H1 (cell line): ENCODE measurements at regions not wholly inside any gene's neighbourhood (a gene's known extent, or its start where the extent isn't known, plus 50 kb on each side); places are given as distances from the start of the nearest gene placed in this dataset.

Source experiments
- CTCF ChIA-PET: fragments of 300-600 bp; sonication (Branson Sonifier 250); formaldehyde crosslinking; loops from one replicate; lab custom pipeline; 2021; ENCODE audit not compliant: partially characterized antibody; lab: Charles Lee
- POLR2A ChIA-PET: fragments of 300-600 bp; sonication (Branson Sonifier 250); formaldehyde crosslinking; loops from one replicate; lab custom pipeline; 2021; ENCODE audit warnings: inconsistent platforms; ENCODE audit not compliant: partially characterized antibody; lab: Charles Lee
- DNase-seq, 2 experiments: peaks; one replicate each; pipeline versions ENCODE4 v3.0.0 to v3.0.0-alpha.2; 2010 to 2022; ENCODE audit warnings: low spot score in 2 of 2, low read depth in 1 of 2, mixed read lengths in 1 of 2
- FAIRE-seq: peaks from 2 replicates; lab custom pipeline; 2011; peaks lifted over from hg19 to GRCh38; lab: Jason Lieb, UNC
- H2AFZ ChIP-seq: 2 replicates; pipeline ENCODE4 v1.8.1; 2012; ENCODE audit warnings: low read length, inconsistent platforms
- H2AK5ac ChIP-seq: 2 replicates; pipeline ENCODE4 v1.6.1; 2013; ENCODE audit warnings: low read depth, low read length
- H2BK120ac ChIP-seq: replicated peaks from 2 replicates; pipeline ENCODE3; 2013; ENCODE audit warnings: low read depth, low read length, inconsistent platforms
- H2BK12ac ChIP-seq: 2 replicates; pipeline ENCODE4 v1.6.1; 2013; ENCODE audit warnings: low read depth, low read length
- H2BK15ac ChIP-seq: 2 replicates; pipeline ENCODE4 v1.6.1; 2013; ENCODE audit warnings: low read length
- H2BK20ac ChIP-seq: 2 replicates; pipeline ENCODE4 v1.6.1; 2013; ENCODE audit warnings: low read length
- H2BK5ac ChIP-seq: 2 replicates; pipeline ENCODE4 v1.6.1; 2013; ENCODE audit warnings: low read depth, low read length
- H3K14ac ChIP-seq: 2 replicates; pipeline ENCODE4 v1.6.1; 2013; ENCODE audit warnings: inconsistent platforms; ENCODE audit not compliant: insufficient read length
- H3K18ac ChIP-seq: 2 replicates; pipeline ENCODE4 v1.6.1; 2013; ENCODE audit warnings: low read length; ENCODE audit errors: extremely low read depth
- H3K23ac ChIP-seq: 2 replicates; pipeline ENCODE4 v1.6.1; 2013; ENCODE audit warnings: inconsistent platforms; ENCODE audit not compliant: insufficient read length
- H3K23me2 ChIP-seq: 2 replicates; pipeline ENCODE4 v1.6.1; 2013; ENCODE audit warnings: low read depth, low read length
- H3K27ac ChIP-seq: 2 replicates; pipeline ENCODE4 v1.6.1; 2011; ENCODE audit warnings: low read depth, low read length, inconsistent platforms
- H3K27me3 ChIP-seq, 4 experiments: replicated peaks in 1 of 4; 1 replicate in 1 of 4; 2 replicates in 3 of 4; pipeline versions ENCODE4 v1.6.1 to v1.8.1; 2011 to 2013; ENCODE audit warnings: low read length in 3 of 4, mild to moderate bottlenecking in 3 of 4, inconsistent platforms in 2 of 4, mixed read lengths in 2 of 4, moderate library complexity in 1 of 4; ENCODE audit not compliant: control insufficient read depth in 3 of 4, insufficient read depth in 3 of 4; ENCODE audit errors: extremely low read depth in 1 of 4
- H3K36me3 ChIP-seq, 4 experiments: 2 replicates each; pipeline versions ENCODE4 v1.6.1 to v1.8.1; 2011 to 2013; ENCODE audit warnings: mild to moderate bottlenecking in 4 of 4, low read length in 3 of 4, moderate library complexity in 2 of 4, control low read depth in 1 of 4, inconsistent platforms in 1 of 4; ENCODE audit not compliant: insufficient read depth in 4 of 4, control insufficient read depth in 2 of 4
- H3K4ac ChIP-seq: replicated peaks from 2 replicates; pipeline ENCODE3; 2013; ENCODE audit warnings: low read length, low read depth, mixed read lengths, inconsistent platforms; ENCODE audit not compliant: insufficient read length
- H3K4me1 ChIP-seq, 4 experiments: replicated peaks in 1 of 4; 1 replicate in 1 of 4; 2 replicates in 3 of 4; pipeline versions ENCODE4 v1.6.1 to v1.8.1; 2011 to 2013; ENCODE audit warnings: low read length in 3 of 4, inconsistent platforms in 2 of 4, mixed read lengths in 1 of 4; ENCODE audit not compliant: insufficient read depth in 4 of 4, control insufficient read depth in 3 of 4
- H3K4me2 ChIP-seq, 2 experiments: 2 replicates each; pipeline versions ENCODE4 v1.6.1 to v1.8.1; 2011 to 2013; ENCODE audit warnings: low read depth in 2 of 2, low read length in 2 of 2, control low read depth in 1 of 2, inconsistent platforms in 1 of 2, mild to moderate bottlenecking in 1 of 2; ENCODE audit not compliant: insufficient read depth in 1 of 2
- H3K4me3 ChIP-seq, 4 experiments: fragments of 200-600, 300-600 bp in 1 of 4; sonication (generic), shearing (Covaris generic), sonication (Bioruptor Twin) in 1 of 4; 2 replicates each; pipeline versions ENCODE4 v1.5.1 to v1.8.1; 2011 to 2016; ENCODE audit warnings: low read length in 4 of 4, low read depth in 3 of 4, control low read depth in 2 of 4, inconsistent platforms in 2 of 4, mild to moderate bottlenecking in 2 of 4, mixed read lengths in 1 of 4, moderate library complexity in 1 of 4; ENCODE audit not compliant: insufficient read depth in 2 of 4; ENCODE audit errors: extremely low read depth in 1 of 4
- H3K56ac ChIP-seq: replicated peaks from 2 replicates; pipeline ENCODE3; 2013; ENCODE audit warnings: low read depth, mild to moderate bottlenecking, mixed read lengths, low read length, inconsistent platforms; ENCODE audit not compliant: insufficient read length
- H3K79me1 ChIP-seq: 2 replicates; pipeline ENCODE4 v1.6.1; 2013; ENCODE audit warnings: low read depth, low read length, control low read depth
- H3K79me2 ChIP-seq, 2 experiments: 2 replicates each; pipeline versions ENCODE4 v1.6.1 to v1.8.1; 2012 to 2013; ENCODE audit warnings: low read length in 2 of 2, mild to moderate bottlenecking in 2 of 2, inconsistent platforms in 1 of 2; ENCODE audit not compliant: insufficient read depth in 2 of 2, control insufficient read depth in 1 of 2
- H3K9ac ChIP-seq, 4 experiments: replicated peaks in 1 of 4; 1 replicate in 1 of 4; 2 replicates in 3 of 4; pipeline versions ENCODE4 v1.6.1 to v1.8.1; 2011 to 2013; ENCODE audit warnings: low read depth in 3 of 4, low read length in 3 of 4, control low read depth in 2 of 4, mild to moderate bottlenecking in 2 of 4, moderate library complexity in 2 of 4, inconsistent platforms in 1 of 4; ENCODE audit errors: extremely low read depth in 1 of 4
- H3K9me3 ChIP-seq, 2 experiments: 2 replicates each; pipeline versions ENCODE4 v1.6.1 to v1.8.1; 2012 to 2013; ENCODE audit warnings: mild to moderate bottlenecking in 2 of 2, moderate library complexity in 2 of 2, control low read depth in 1 of 2, inconsistent platforms in 1 of 2, low read depth in 1 of 2, low read length in 1 of 2, mixed read lengths in 1 of 2; ENCODE audit not compliant: insufficient read depth in 2 of 2
- H4K20me1 ChIP-seq, 2 experiments: replicated peaks in 1 of 2; 2 replicates each; pipeline versions ENCODE3 to v1.8.1; 2011 to 2013; ENCODE audit warnings: inconsistent platforms in 2 of 2, low read length in 2 of 2, mild to moderate bottlenecking in 1 of 2; ENCODE audit not compliant: insufficient read depth in 2 of 2, control insufficient read depth in 1 of 2
- H4K5ac ChIP-seq: 2 replicates; pipeline ENCODE4 v1.6.1; 2013; ENCODE audit warnings: low read length, low read depth, mixed read lengths, inconsistent platforms; ENCODE audit not compliant: insufficient read length
- H4K8ac ChIP-seq: 2 replicates; pipeline ENCODE4 v1.8.0; 2013; ENCODE audit warnings: mild to moderate bottlenecking, moderate library complexity, low read length, inconsistent platforms; ENCODE audit not compliant: insufficient read depth; ENCODE audit errors: extremely low read depth
- H4K91ac ChIP-seq: replicated peaks from 2 replicates; pipeline ENCODE3; 2013; ENCODE audit warnings: low read length, mixed read lengths, inconsistent platforms; ENCODE audit not compliant: insufficient read length
- CREB1 ChIP-seq: IDR thresholded peaks from 2 replicates; pipeline ENCODE4 v1.6.1; 2012; ENCODE audit warnings: inconsistent platforms
- EP300 ChIP-seq, 2 experiments: IDR thresholded peaks; 1 replicate in 1 of 2; 2 replicates in 1 of 2; pipeline ENCODE4 v1.6.1; 2011 to 2012; ENCODE audit warnings: low read depth in 2 of 2, low read length in 2 of 2, mild to moderate bottlenecking in 2 of 2, borderline replicate concordance in 1 of 2, inconsistent platforms in 1 of 2, moderate library complexity in 1 of 2
- HDAC2 ChIP-seq, 2 experiments: fragments of 300-600 bp in 1 of 2; sonication (generic) in 1 of 2; IDR thresholded peaks; 2 replicates each; pipeline ENCODE4 v1.6.1; 2011 to 2012; ENCODE audit warnings: low read depth in 2 of 2, low read length in 2 of 2, mild to moderate bottlenecking in 2 of 2, moderate library complexity in 2 of 2, borderline replicate concordance in 1 of 2, inconsistent platforms in 1 of 2
- MAFK ChIP-seq: IDR thresholded peaks from 2 replicates; pipeline ENCODE4 v1.6.1; 2012; ENCODE audit warnings: low read depth, mild to moderate bottlenecking, improper control_type of control experiment, low read length
- SP2 ChIP-seq: IDR thresholded peaks from 2 replicates; pipeline ENCODE4 v1.6.1; 2012; ENCODE audit warnings: mild to moderate bottlenecking, low read length, inconsistent platforms
- SUZ12 ChIP-seq: fragments of 200-600 bp; sonication (generic); IDR thresholded peaks from 2 replicates; pipeline ENCODE4 v1.6.1; 2012; ENCODE audit warnings: mild to moderate bottlenecking, inconsistent platforms, low read length, moderate library complexity, mixed read lengths
- TAF7 ChIP-seq: optimal IDR thresholded peaks from 2 replicates; pipeline ENCODE3; 2011; ENCODE audit warnings: low read depth, mild to moderate bottlenecking, inconsistent platforms, low read length, moderate library complexity, borderline replicate concordance
- WGBS, 2 experiments: shearing (Covaris generic) in 1 of 2; methylation state at CpG; one replicate each; pipeline versions ENCODE4 v1.1.6 to v1.1.7; 2013 to 2015; ENCODE audit warnings: low lambda C conversion rate in 2 of 2, mixed read lengths in 2 of 2, inconsistent platforms in 1 of 2, low coverage in 1 of 2, missing lambda C conversion rate in 1 of 2; ENCODE audit not compliant: insufficient replicate concordance in 2 of 2, insufficient coverage in 1 of 2, insufficient read length in 1 of 2; ENCODE audit errors: extremely low coverage in 1 of 2, missing lambda C conversion rate in 1 of 2; 5-methylcytosine and 5-hydroxymethylcytosine counted together
- TF ChIP-seq, protein P1 (sequence below): IDR thresholded peaks from 2 replicates; pipeline ENCODE4 v1.6.1; 2012; ENCODE audit warnings: inconsistent platforms
- TF ChIP-seq, protein P2 (sequence below): IDR thresholded peaks from 2 replicates; pipeline ENCODE4 v1.6.1; 2011; ENCODE audit warnings: low read depth, mild to moderate bottlenecking, low read length; ENCODE audit not compliant: insufficient read depth
- TF ChIP-seq, protein P3 (sequence below): IDR thresholded peaks from 2 replicates; pipeline ENCODE4 v1.6.1; 2012; ENCODE audit warnings: low read length, inconsistent platforms
- TF ChIP-seq, protein P4 (sequence below): IDR thresholded peaks from 2 replicates; pipeline ENCODE4 v1.6.1; 2011; ENCODE audit warnings: low read length, improper control_type of control experiment

DNA sequence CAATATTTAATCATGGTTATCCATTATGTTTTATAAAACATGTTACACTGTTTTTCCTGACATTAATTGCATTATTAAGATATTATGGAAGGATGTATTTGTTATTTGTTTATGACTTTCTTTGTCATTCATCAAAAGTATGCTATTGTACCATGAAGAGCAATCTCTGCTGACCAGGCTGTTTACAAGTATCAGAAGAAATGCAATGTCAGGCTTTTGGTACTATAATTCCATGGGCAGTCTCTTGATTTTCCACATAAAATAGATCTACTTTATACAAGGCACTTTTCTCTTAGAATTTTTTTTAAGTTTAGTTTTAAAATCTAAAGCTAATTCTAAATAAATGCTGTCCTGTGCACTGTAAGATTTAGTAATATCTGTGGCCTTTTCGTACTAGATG is 196.6 kb downstream of the COX7C start:
- H3K4ac ChIP-seq = no peak overlapping the region
- no peaks in the 10 kb centered on the region for H4K20me1 ChIP-seq
- no peak overlapping the region for H4K91ac ChIP-seq
- H2BK15ac ChIP-seq = no peak overlapping the region
- no peaks in the 10 kb centered on the region for H3K4me1 ChIP-seq
- no peak overlapping the region for H3K9ac ChIP-seq
- H2BK120ac ChIP-seq = no peak overlapping the region
- no peak overlapping the region for H3K4me3 ChIP-seq
- POLR2A ChIA-PET = no interaction called here
- H2AK5ac ChIP-seq = no peak overlapping the region
- H3K9me3 ChIP-seq = no peaks in the 10 kb centered on the region
- no peak overlapping the region for H3K23ac ChIP-seq
- H3K79me1 ChIP-seq = no peaks in the 10 kb centered on the region
- no peak overlapping the region for H2BK20ac ChIP-seq
- no peak overlapping the region for H3K4me2 ChIP-seq
- H4K8ac ChIP-seq = no peak overlapping the region
- FAIRE-seq (no peak), DNase-seq (no peak)
- H3K14ac ChIP-seq = no peak overlapping the region
- no peak overlapping the region for H2BK5ac ChIP-seq
- no peak overlapping the region for H3K56ac ChIP-seq
- H4K5ac ChIP-seq = no peak overlapping the region
- H3K79me2 ChIP-seq = no peaks in the 10 kb centered on the region
- CTCF ChIA-PET = no interaction called here
- WGBS, 2 experiments = 91% methylated on average over 1 of the region's 1 CpG; no CpG with 5 or more reads in 1 of the 2 experiments
- H3K23me2 ChIP-seq = no peaks in the 10 kb centered on the region
- H2BK12ac ChIP-seq = no peak overlapping the region
- no peak overlapping the region for H3K27ac ChIP-seq
- H3K36me3 ChIP-seq = no peaks in the 10 kb centered on the region
- no peak overlapping the region for H3K18ac ChIP-seq
- no peaks in the 10 kb centered on the region for H3K27me3 ChIP-seq
- no peak overlapping the region for H2AFZ ChIP-seq
- TF ChIP-seq, protein P1, sequence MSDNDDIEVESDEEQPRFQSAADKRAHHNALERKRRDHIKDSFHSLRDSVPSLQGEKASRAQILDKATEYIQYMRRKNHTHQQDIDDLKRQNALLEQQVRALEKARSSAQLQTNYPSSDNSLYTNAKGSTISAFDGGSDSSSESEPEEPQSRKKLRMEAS = no peak
- TF ChIP-seq HDAC2 (IDR thresholded peaks at IDR 0.05; ENCODE audit: borderline replicate concordance in 1 of 2, low read depth in 2 of 2, low read length in 2 of 2) = no peak
- no peak for TF ChIP-seq SUZ12
- TF ChIP-seq SP2 = no peak
- TF ChIP-seq, protein P2, sequence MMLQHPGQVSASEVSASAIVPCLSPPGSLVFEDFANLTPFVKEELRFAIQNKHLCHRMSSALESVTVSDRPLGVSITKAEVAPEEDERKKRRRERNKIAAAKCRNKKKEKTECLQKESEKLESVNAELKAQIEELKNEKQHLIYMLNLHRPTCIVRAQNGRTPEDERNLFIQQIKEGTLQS = no peak
- no peak for TF ChIP-seq MAFK
- TF ChIP-seq, protein P3, sequence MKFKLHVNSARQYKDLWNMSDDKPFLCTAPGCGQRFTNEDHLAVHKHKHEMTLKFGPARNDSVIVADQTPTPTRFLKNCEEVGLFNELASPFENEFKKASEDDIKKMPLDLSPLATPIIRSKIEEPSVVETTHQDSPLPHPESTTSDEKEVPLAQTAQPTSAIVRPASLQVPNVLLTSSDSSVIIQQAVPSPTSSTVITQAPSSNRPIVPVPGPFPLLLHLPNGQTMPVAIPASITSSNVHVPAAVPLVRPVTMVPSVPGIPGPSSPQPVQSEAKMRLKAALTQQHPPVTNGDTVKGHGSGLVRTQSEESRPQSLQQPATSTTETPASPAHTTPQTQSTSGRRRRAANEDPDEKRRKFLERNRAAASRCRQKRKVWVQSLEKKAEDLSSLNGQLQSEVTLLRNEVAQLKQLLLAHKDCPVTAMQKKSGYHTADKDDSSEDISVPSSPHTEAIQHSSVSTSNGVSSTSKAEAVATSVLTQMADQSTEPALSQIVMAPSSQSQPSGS = no peak
- no peak for TF ChIP-seq TAF7
- TF ChIP-seq EP300 (IDR thresholded peaks at IDR 0.05; ENCODE audit: borderline replicate concordance in 1 of 2, low read depth in 2 of 2, low read length in 2 of 2) = no peak
- no peak for TF ChIP-seq CREB1
- TF ChIP-seq, protein P4, sequence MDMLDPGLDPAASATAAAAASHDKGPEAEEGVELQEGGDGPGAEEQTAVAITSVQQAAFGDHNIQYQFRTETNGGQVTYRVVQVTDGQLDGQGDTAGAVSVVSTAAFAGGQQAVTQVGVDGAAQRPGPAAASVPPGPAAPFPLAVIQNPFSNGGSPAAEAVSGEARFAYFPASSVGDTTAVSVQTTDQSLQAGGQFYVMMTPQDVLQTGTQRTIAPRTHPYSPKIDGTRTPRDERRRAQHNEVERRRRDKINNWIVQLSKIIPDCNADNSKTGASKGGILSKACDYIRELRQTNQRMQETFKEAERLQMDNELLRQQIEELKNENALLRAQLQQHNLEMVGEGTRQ = no peak
